Suprapubic skin (tissue), 4 donors: ENCODE measurements at regions not wholly inside any gene's neighbourhood (a gene's known extent, or its start where the extent isn't known, plus 50 kb on each side); places are given as distances from the start of the nearest gene placed in this dataset.

Experiments used
- DNase-seq, 2 donors: peaks; one replicate each; pipeline ENCODE4 v3.0.0-alpha.2; 2019; ENCODE audit warnings: low spot score in 2 of 2
- H3K27ac ChIP-seq: fragments of 200-600 bp; sonication (generic); one replicate; pipeline ENCODE4 v1.5.1; 2019
- H3K27me3 ChIP-seq: fragments of 200-600 bp; sonication (generic); one replicate; pipeline ENCODE4 v1.5.1; 2019
- H3K36me3 ChIP-seq: fragments of 200-600 bp; sonication (generic); one replicate; pipeline ENCODE4 v1.5.1; 2019
- H3K4me1 ChIP-seq: fragments of 200-600 bp; sonication (generic); one replicate; pipeline ENCODE4 v1.5.1; 2019
- H3K4me3 ChIP-seq: fragments of 200-600 bp; sonication (generic); one replicate; pipeline ENCODE4 v1.5.1; 2019; ENCODE audit warnings: mild to moderate bottlenecking
- H3K9me3 ChIP-seq: fragments of 200-600 bp; sonication (generic); one replicate; pipeline ENCODE4 v1.5.1; 2019
- CTCF ChIP-seq, 2 donors: fragments of 200-600 bp in 1 of 2; fragments of 450-650 bp in 1 of 2; sonication (generic) in 1 of 2; IDR thresholded peaks; one replicate each; pipeline ENCODE4 v1.5.1; 2016 to 2019; ENCODE audit warnings: antibody characterized with exemption in 2 of 2, mild to moderate bottlenecking in 1 of 2, moderate library complexity in 1 of 2
- EP300 ChIP-seq: sonication (generic); formaldehyde crosslinking; IDR thresholded peaks from one replicate; pipeline ENCODE4 v1.6.1; 2017; ENCODE audit warnings: antibody characterized with exemption
- POLR2A ChIP-seq, 2 donors: fragments of 450-650 bp; IDR thresholded peaks; one replicate each; pipeline ENCODE4 v1.6.1; 2017; ENCODE audit warnings: antibody characterized with exemption in 2 of 2, mild to moderate bottlenecking in 2 of 2, moderate library complexity in 2 of 2
- POLR2AphosphoS5 ChIP-seq, 3 donors: sonication (generic); formaldehyde crosslinking; IDR thresholded peaks; one replicate each; pipeline ENCODE4 v1.6.1; 2017; ENCODE audit warnings: antibody characterized with exemption in 3 of 3
- WGBS: methylation state at CpG from one replicate; pipeline ENCODE4 v1.1.5; 2018; 5-methylcytosine and 5-hydroxymethylcytosine counted together

- DNase-seq: no peak
- TF ChIP-seq CTCF (IDR thresholded peaks at IDR 0.05): no peak
- Histone ChIP-seq H3K4me3 (no peak overlapping the region), H3K27ac (no peak overlapping the region), H3K27me3 (no peaks in the 10 kb centered on the region), H3K36me3 (no peaks in the 10 kb centered on the region), H3K4me1 (no peaks in the 10 kb centered on the region), H3K9me3 (no peaks in the 10 kb centered on the region)
- WGBS: 72% methylated on average over 3 of the region's 3 CpGs
These were observed 72.3 kb upstream of the ERBB4 start for GRCh38 chr2:212610872-212611425.

- no peaks in the 10 kb centered on the region for H3K9me3 ChIP-seq
- no peak overlapping the region for H3K4me3 ChIP-seq
- H3K27me3 ChIP-seq: no peaks in the 10 kb centered on the region
- H3K36me3 ChIP-seq: no peaks in the 10 kb centered on the region
- DNase-seq: no peak
- TF ChIP-seq EP300 (no peak), CTCF (IDR thresholded peaks at IDR 0.05) (no peak), POLR2AphosphoS5 (IDR thresholded peaks at IDR 0.05) (no peak), POLR2A (IDR thresholded peaks at IDR 0.05) (no peak)
- no peaks in the 10 kb centered on the region for H3K4me1 ChIP-seq
- WGBS: 88% methylated on average over 3 of the region's 3 CpGs
- H3K27ac ChIP-seq: no peak overlapping the region
These were observed 70.9 kb upstream of the ERBB4 start for GRCh38 chr2:212609479-212609878.

- WGBS: 70% methylated on average over 2 of the region's 2 CpGs
- TF ChIP-seq EP300 (no peak), POLR2AphosphoS5 (IDR thresholded peaks at IDR 0.05) (no peak), POLR2A (IDR thresholded peaks at IDR 0.05) (no peak), CTCF (IDR thresholded peaks at IDR 0.05) (no peak)
These were observed 68.5 kb upstream of the ERBB4 start for GRCh38 chr2:212607080-212607479.

GRCh38 chr2:212606232-212606631 is 67.6 kb upstream of the ERBB4 start:
- WGBS: 88% methylated on average over 1 of the region's 1 CpG
- no peaks in the 10 kb centered on the region for H3K9me3 ChIP-seq
- H3K27me3 ChIP-seq: no peaks in the 10 kb centered on the region
- no peak for DNase-seq
- H3K4me1 ChIP-seq: no peaks in the 10 kb centered on the region
- no peak overlapping the region for H3K4me3 ChIP-seq
- H3K36me3 ChIP-seq: no peaks in the 10 kb centered on the region
- no peak for TF ChIP-seq EP300
- TF ChIP-seq POLR2AphosphoS5 (IDR thresholded peaks at IDR 0.05): no peak
- no peak for TF ChIP-seq POLR2A (IDR thresholded peaks at IDR 0.05)
- no peak for TF ChIP-seq CTCF (IDR thresholded peaks at IDR 0.05)
- H3K27ac ChIP-seq: no peak overlapping the region

More at GRCh38 chr2:212607080-212607479, 68.5 kb upstream of the ERBB4 start:
- no peak for DNase-seq
- no peaks in the 10 kb centered on the region for H3K36me3 ChIP-seq
- no peaks in the 10 kb centered on the region for H3K27me3 ChIP-seq
- H3K4me1 ChIP-seq: no peaks in the 10 kb centered on the region
- no peaks in the 10 kb centered on the region for H3K9me3 ChIP-seq
- no peak overlapping the region for H3K4me3 ChIP-seq
- no peak overlapping the region for H3K27ac ChIP-seq

- 87% methylated on average over 3 of the region's 3 CpGs for WGBS
- Histone ChIP-seq H3K27me3 (no peaks in the 10 kb centered on the region), H3K36me3 (no peaks in the 10 kb centered on the region), H3K9me3 (no peaks in the 10 kb centered on the region), H3K4me3 (no peak overlapping the region), H3K4me1 (peaks cover 3% of the 10 kb centered on the region), H3K27ac (no peak overlapping the region)
- DNase-seq: no peak
- TF ChIP-seq CTCF (IDR thresholded peaks at IDR 0.05) (no peak), POLR2A (IDR thresholded peaks at IDR 0.05) (no peak), POLR2AphosphoS5 (IDR thresholded peaks at IDR 0.05) (no peak), EP300 (no peak)
These were observed 58.1 kb upstream of the ERBB4 start for GRCh38 chr2:212596688-212597087.
